Motor neuron (in vitro differentiated cells): ENCODE measurements at regions not wholly inside any gene's neighbourhood (a gene's known extent, or its start where the extent isn't known, plus 50 kb on each side); places are given as distances from the start of the nearest gene placed in this dataset.

ENCODE experiments used
- ATAC-seq, 8 experiments: fragments of 200-7000 bp; cut with Tn5 transposase; replicated peaks in 6 of 8; 2 replicates each; pipeline ENCODE4 v1.8.0; 2021; ENCODE audit warnings: mild to moderate bottlenecking in 8 of 8, moderate library complexity in 8 of 8
- H3K27ac ChIP-seq, 2 donors: fragments of 250-450 bp; sonication (Bioruptor Pico); 2 replicates each; pipeline ENCODE4 v1.9.0; 2021; ENCODE audit warnings: antibody characterized with exemption in 2 of 2, mild to moderate bottlenecking in 2 of 2, moderate library complexity in 1 of 2
- H3K4me1 ChIP-seq, 2 donors: fragments of 250-450 bp; sonication (Bioruptor Pico); replicated peaks in 1 of 2; 2 replicates each; pipeline ENCODE4 v1.6.1; 2021; ENCODE audit warnings: antibody characterized with exemption in 2 of 2, mild to moderate bottlenecking in 2 of 2, moderate library complexity in 1 of 2
- H3K4me3 ChIP-seq, 5 donors: fragments of 250-450 bp; sonication (Bioruptor Pico); 2 replicates each; pipeline ENCODE4 v1.9.0; 2021; ENCODE audit warnings: antibody characterized with exemption in 5 of 5, mild to moderate bottlenecking in 5 of 5, moderate library complexity in 4 of 5
- WGBS, 10 experiments: fragments of 450-650 bp; shearing (Covaris generic); methylation state at CpG; one replicate each; pipeline ENCODE4 v1.0.0; 2022; 5-methylcytosine and 5-hydroxymethylcytosine counted together
- in situ Hi-C, 9 experiments: fragments of 400-800 bp; cut with MboI; loops; one replicate each; pipeline ENCODE4 v1.15.0; 2021; ENCODE audit warnings: low sequenced_read_pairs in 9 of 9, low pct_unique_long_range_greater_than_20kb in 2 of 9; ENCODE audit not compliant: unreplicated experiment in 9 of 9

DNA sequence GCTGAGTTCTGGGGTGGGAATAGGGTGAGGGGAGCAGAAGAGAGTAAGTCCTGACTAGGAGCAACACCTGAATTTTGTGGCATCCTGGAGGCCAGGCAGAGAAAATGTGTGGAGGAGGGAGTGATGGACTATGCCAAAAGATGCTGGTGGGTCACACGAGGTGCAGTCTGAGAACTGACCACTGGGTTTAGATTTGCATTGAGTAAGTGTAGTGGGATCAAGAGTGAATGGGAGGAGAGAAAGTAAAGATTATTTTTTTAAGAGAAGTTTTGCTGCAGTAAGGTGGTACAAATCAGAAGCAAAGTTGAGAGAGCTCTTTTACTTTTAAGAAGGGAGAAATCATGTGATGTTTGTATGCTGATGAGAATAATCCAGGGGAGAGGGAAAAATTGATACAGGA, 405.1 kb downstream of the DLEU7 start:
- in situ Hi-C loops = no loop called here
- Histone ChIP-seq H3K4me1 (no peaks in the 10 kb centered on the region), H3K4me3 (no peak overlapping the region), H3K27ac (no peak overlapping the region)
- 78 to 100% (median 100%) methylated on average over 1 of the region's 1 CpG; no CpG with 5 or more reads in 5 of the 10 experiments for WGBS, 10 experiments
- no peak for ATAC-seq

DNA sequence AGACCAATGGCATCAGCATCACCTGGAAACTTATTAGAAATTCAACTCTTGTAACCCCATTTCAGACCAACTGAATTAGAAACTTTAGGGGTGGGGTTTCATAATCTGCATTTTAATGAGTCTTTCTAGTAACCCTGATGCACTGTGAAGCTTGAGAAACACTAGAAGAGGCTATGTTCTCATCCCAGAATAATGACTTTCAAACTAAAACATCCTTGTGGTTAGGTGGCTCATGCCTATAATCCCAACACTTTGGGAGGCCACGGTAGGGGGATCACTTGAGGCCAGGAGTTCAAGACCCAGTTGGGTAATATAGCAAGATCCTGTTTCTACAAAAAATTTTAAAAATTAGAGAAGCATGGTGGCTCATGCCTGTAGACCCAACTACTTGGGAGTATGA, 402.4 kb downstream of the DLEU7 start:
- in situ Hi-C loops = no loop called here
- Histone ChIP-seq H3K4me3 (no peak overlapping the region), H3K27ac (no peak overlapping the region), H3K4me1 (no peaks in the 10 kb centered on the region)
- peak in 2 of 8 experiments; percentile 78 to 92 for ATAC-seq
- 0 to 100% (median 80%) methylated on average over 1 of the region's 1 CpG; no CpG with 5 or more reads in 3 of the 10 experiments for WGBS, 10 experiments

DNA sequence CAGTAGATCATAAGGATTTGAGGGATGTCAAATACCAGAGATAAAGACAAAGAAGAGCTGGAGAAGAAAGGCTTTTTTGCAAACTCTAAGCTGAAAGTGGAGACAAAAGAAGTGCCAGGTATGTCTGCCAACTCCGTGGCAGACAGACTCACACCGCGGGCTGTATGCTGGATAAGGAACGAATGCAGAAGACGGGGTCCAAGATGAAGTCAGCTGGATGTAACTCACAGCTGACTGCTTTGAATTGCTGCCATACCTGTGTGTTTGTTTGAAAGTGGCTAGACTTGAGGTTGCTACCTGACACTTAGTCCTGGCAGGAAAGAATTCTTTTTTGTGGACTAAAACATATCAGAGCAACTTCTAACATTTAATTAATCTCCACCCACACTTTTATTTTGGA, 398.8 kb downstream of the DLEU7 start:
- Histone ChIP-seq H3K27ac (no peak overlapping the region), H3K4me3 (no peak overlapping the region), H3K4me1 (no peaks in the 10 kb centered on the region)
- ATAC-seq = no peak
- in situ Hi-C loops = no loop called here
- 15 to 82% (median 57%) methylated on average over 1 to 5 of the region's 5 CpGs; no CpG with 5 or more reads in 2 of the 10 experiments for whole genome bisulfite sequencing, 10 experiments

DNA sequence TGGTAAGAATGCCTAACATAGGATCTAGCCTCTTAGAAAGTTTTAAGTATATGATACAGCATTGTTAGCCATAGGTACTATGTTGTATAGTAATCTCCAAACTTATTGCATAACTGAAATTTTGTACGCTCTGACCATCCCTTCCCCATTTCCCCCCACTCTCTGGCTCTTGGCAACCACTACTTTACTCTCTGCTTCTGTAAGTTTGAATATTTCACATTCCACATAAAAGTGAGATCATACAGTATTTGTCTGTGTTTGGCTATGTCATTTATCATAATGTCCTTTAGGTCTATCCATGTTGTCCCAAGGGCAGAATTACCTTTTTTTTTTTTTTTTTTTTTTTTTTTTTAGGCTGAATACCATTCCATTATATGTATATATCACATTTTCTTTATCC, 396.9 kb downstream of the DLEU7 start:
- ATAC-seq = no peak

DNA sequence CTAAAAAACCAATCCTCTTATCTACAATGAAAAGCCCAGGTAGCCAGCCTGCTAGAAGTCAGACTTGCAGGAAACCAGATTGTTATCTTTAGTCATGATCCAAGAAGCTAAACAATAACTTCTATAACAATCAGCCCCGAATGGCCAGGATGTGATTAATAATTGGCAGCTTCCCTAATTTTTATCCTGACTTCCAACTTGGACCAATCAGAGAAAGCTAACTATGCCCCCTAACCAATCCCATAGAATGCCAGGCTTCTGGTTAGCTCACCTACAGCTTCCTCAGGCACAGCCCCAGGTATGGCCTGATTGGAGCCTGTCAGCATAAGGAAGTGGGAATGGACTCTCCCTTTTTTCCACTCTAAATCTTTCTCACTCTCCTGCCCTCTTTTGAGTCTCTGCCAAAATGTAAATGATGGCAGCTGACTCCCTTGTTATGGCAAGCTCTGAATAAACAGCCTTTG, 394.9 kb downstream of the DLEU7 start:
- ATAC-seq = peak in 3 of 8 experiments; percentile 84 to 94 (median 84)
- in situ Hi-C loops = no loop called here
- Histone ChIP-seq H3K4me1 (peaks cover 0 to 8% of the 10 kb centered on the region in 2 donors), H3K4me3 (no peak overlapping the region), H3K27ac (no peak overlapping the region)
- 29 to 100% (median 80%) methylated on average over 1 of the region's 1 CpG; no CpG with 5 or more reads in 6 of the 10 experiments for WGBS, 10 experiments

More for the DNA sequence above, 396.9 kb downstream of the DLEU7 start:
- Histone ChIP-seq H3K27ac (no peak overlapping the region), H3K4me1 (no peaks in the 10 kb centered on the region), H3K4me3 (no peak overlapping the region)
- in situ Hi-C loops = no loop called here
- 80 to 100% (median 100%) methylated on average over 1 of the region's 1 CpG; no CpG with 5 or more reads in 2 of the 10 experiments for WGBS, 10 experiments

DNA sequence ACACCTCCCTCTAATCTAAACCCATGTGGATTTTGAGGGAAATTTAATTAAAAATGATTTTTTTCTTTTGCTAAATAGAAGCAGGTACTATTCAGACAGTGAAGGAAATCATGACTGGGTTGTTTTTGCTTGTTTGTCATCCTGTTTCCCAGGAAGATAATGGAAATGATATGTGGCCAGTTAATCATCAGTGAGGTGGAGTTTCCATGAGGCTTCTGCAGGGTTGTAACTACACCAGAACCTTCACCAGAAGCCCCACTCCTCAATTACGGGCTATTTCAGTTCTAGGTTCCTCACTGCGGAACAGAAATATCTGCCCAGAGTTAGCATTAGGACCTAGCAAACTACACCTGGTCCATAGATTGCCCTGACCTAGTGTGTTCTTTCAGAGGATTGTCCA, 394.0 kb downstream of the DLEU7 start:
- WGBS, 10 experiments = 40 to 100% (median 84%) methylated on average over 1 to 2 of the region's 2 CpGs; no CpG with 5 or more reads in 4 of the 10 experiments
- no peak overlapping the region for H3K4me3 ChIP-seq
- H3K4me1 ChIP-seq = peaks cover 0 to 8% of the 10 kb centered on the region in 2 donors
- H3K27ac ChIP-seq = no peak overlapping the region
- no peak for ATAC-seq
- in situ Hi-C loops = no loop called here

DNA sequence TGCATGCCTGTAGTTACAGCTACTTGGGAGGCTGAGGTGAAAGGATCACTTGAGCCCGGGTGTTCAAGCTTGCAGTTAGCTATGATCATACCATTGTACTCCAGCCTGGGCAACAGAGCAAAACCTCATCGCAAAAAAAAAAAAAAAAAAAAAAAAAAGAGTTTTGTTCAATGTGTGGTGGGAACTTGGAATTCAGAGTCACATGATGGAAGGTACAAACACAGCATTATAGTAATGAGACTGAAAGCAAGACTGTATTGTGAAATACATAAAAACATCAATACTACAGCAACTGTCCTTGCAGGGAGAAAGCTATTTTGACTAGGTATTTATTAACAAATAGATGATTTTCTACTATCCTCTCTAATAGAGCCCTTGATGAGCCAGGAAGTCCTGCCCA, 393.2 kb downstream of the DLEU7 start:
- in situ Hi-C loops = no loop called here
- H3K4me3 ChIP-seq = no peak overlapping the region
- no peak for ATAC-seq
- WGBS, 10 experiments = 50 to 100% (median 91%) methylated on average over 1 to 2 of the region's 2 CpGs; no CpG with 5 or more reads in 1 of the 10 experiments
- H3K27ac ChIP-seq = no peak overlapping the region
- peaks cover 0 to 8% of the 10 kb centered on the region in 2 donors for H3K4me1 ChIP-seq

DNA sequence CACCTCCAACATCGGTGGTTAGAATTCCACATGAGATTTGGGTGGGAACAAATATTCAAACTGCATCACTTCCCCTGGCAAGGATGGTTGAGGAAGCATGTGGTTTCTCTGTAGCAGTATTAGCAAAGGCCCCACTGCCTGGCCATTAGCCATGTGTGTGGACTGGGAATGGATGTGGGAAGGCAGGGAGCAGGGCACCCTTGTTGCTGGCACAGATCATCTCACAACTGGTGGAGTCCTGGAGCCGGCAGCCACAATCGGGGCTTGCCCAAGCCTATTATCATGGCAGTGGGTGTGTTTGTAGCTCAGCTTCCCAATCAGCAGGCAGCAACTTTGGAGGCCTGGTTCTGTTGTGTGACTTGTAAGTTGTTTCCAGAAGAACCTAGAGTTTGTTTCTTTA, 391.9 kb downstream of the DLEU7 start:
- H3K4me3 ChIP-seq = no peak overlapping the region
- peaks cover 0 to 8% of the 10 kb centered on the region in 2 donors for H3K4me1 ChIP-seq
- peak in 1 of 8 experiments; percentile 16 for ATAC-seq
- 40 to 94% (median 83%) methylated on average over 1 to 3 of the region's 3 CpGs; no CpG with 5 or more reads in 5 of the 10 experiments for WGBS, 10 experiments
- no peak overlapping the region for H3K27ac ChIP-seq
- in situ Hi-C loops = no loop called here

DNA sequence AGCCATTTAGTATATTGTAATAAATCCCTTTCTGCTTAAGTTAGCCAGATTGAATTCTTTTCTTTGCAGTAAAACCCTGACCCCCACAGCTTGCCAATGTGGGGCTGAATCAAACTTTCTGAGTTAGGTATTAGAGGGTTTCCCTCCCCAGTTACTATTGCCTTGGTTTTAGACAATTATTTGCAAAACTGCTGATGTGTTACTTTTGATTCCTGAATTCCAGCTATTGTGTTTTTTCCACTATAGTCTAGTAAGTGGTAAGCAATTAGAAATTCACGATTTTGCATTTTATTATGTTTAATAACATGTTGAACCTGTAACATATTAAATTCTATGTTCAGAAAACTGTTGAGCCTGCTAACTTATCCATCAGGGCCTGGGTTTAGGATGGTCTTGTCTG, 391.5 kb downstream of the DLEU7 start:
- Histone ChIP-seq H3K4me1 (peaks cover 0 to 8% of the 10 kb centered on the region in 2 donors), H3K27ac (no peak overlapping the region), H3K4me3 (no peak overlapping the region)
- in situ Hi-C loops = no loop called here
- ATAC-seq = no peak
- 43 to 100% (median 96%) methylated on average over 1 of the region's 1 CpG; no CpG with 5 or more reads in 2 of the 10 experiments for WGBS, 10 experiments

DNA sequence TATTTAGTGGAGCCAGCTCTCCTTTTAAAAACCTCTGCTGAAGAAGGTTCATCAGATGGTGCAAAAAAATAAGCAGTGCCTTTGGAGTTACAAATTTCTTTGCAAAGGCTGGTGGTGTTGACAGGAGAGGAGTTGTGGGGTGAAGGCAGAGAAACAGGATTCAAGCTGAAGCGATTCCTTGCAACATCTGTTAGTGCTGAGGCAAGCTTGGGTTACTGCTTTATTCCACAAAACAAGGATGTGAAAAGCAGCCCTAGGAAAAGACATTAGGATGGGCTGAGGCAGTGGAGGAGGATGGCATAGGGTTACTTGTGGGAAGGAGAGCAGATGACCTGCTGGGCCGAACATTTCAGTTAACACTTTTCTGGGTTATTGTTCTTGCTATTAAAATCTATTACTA, 390.7 kb downstream of the DLEU7 start:
- in situ Hi-C loops = no loop called here
- ATAC-seq = no peak
- WGBS, 10 experiments = 29 to 100% (median 71%) methylated on average over 1 to 2 of the region's 2 CpGs; no CpG with 5 or more reads in 3 of the 10 experiments

DNA sequence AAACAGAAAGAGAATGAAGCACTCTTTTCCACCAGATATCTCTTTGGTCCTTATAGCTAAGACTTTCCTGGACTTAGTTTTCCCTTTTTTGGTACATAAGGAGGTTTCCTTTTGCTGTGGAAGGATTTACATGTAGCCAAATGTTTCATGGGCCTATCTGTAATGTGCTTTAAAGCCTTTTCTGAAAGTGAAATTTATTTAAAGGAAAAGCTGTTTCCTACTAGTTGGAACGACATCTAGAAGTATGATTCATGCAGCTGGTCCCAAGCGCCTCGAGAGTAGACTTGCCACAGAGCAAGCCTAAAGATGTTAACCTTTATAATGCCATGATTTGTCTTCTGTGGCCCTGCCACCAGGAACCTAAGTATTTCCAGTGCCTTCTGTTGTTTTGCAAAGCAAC, 390.3 kb downstream of the DLEU7 start:
- in situ Hi-C loops = no loop called here
- 0 to 81% (median 50%) methylated on average over 1 to 3 of the region's 3 CpGs; no CpG with 5 or more reads in 4 of the 10 experiments for WGBS, 10 experiments
- Histone ChIP-seq H3K4me1 (peaks cover 0 to 8% of the 10 kb centered on the region in 2 donors), H3K4me3 (no peak overlapping the region), H3K27ac (no peak overlapping the region)
- ATAC-seq = no peak

More for the DNA sequence above, 390.7 kb downstream of the DLEU7 start:
- Histone ChIP-seq H3K27ac (no peak overlapping the region), H3K4me1 (peaks cover 0 to 8% of the 10 kb centered on the region in 2 donors), H3K4me3 (no peak overlapping the region)

DNA sequence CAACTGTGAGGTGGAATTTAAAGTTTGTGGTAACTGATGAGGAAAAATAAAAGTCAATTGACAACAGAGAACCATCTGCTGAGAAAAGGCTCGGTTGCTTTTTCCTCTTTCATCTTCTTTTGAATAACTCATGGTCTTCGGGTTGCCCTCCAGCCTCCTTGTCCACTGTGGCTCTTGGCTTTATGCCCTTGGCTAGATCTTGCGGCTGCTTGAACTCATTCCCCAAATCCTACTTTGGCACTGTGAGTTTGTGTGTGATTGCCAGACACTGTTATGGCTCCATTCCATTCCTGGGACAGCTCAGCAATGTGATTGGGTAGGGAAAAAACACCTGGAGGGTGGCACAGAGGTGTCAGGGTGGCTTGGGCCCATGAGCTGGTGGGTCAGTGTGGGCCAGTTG, 387.4 kb downstream of the DLEU7 start:
- 0 to 100% (median 72%) methylated on average over 1 to 3 of the region's 3 CpGs for WGBS, 10 experiments
- Histone ChIP-seq H3K4me1 (peaks cover 0 to 8% of the 10 kb centered on the region in 2 donors), H3K27ac (no peak overlapping the region), H3K4me3 (no peak overlapping the region)
- in situ Hi-C loops = no loop called here
- no peak for ATAC-seq

DNA sequence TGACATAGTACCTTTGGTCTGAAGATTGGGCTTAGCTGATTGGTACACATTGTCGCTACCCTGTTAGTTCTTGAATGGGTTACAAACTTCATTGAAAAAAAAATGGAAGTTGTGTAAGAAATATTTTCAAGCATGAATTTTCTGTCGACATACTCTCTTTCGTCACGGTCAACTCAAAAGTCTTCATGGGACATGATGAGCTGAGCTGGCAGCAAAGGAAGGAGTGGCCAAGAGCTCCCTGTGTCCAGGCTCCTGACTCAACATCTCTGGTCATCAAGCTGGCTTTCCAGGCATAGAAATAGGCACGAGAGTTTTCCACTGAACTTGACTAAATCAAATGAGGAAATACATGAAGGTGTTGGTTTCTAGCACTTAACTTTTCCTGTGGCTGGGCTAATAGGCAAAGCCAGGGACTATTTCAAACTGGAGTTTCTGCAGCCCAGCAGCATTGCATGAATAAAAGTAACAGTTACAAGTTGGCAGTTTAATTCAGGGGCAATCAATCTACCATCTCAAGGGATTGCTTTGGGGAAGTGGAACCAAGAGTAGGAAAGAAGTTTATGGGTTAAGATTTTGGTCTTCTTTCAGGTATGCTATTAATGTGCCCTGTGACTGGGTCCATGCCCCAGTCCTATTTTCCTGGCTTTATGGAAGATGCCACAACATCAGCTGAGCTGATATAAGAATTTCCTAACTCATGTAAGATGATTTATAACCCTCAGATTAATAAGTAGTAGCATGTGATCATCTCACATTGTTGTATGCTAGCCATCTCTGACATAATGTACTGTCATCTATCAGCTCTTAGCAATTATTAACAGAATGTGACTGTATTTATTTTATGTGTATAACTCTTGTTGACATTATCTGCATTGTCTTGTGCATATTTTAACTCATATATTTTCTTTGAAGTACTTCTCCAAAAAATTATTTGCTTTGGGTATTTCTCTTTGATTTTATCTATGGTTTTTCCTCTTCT, 385.8 kb downstream of the DLEU7 start:
- in situ Hi-C loops = no loop called here
- H3K27ac ChIP-seq = no peak overlapping the region
- peaks cover 0 to 6% of the 10 kb centered on the region in 2 donors for H3K4me1 ChIP-seq
- peak in 2 of 8 experiments; percentile 33 to 39 for ATAC-seq
- WGBS, 10 experiments = 64 to 100% (median 91%) methylated on average over 2 to 5 of the region's 5 CpGs; no CpG with 5 or more reads in 2 of the 10 experiments
- no peak overlapping the region for H3K4me3 ChIP-seq
